ENCODE measurements at regions not wholly inside any gene's neighbourhood (a gene's known extent, or its start where the extent isn't known, plus 50 kb on each side); places are given as distances from the start of the nearest gene placed in this dataset.

GRCh38 chr3:15979495-15979894, 181.7 kb upstream of the ANKRD28 start:
- no peak for TF ChIP-seq EZH2 (IDR thresholded peaks at IDR 0.05; ENCODE audit: insufficient read depth, poor library complexity, severe bottlenecking)
- TF ChIP-seq EZH2phosphoT487 (IDR thresholded peaks at IDR 0.05; ENCODE audit: insufficient read depth, low read depth): no peak

Measured in GM23248 (cell line).